Trophoblast cell (in vitro differentiated cells and primary cell): ENCODE measurements at regions not wholly inside any gene's neighbourhood (a gene's known extent, or its start where the extent isn't known, plus 50 kb on each side); places are given as distances from the start of the nearest gene placed in this dataset.

Experiments used
- DNase-seq, 2 donors: peaks; one replicate each; pipeline ENCODE4 v3.0.0-alpha.2; 2016
- H2AFZ ChIP-seq: 2 replicates; pipeline ENCODE4 v1.6.1; 2013; ENCODE audit warnings: low read length, moderate library complexity, mild to moderate bottlenecking; ENCODE audit not compliant: insufficient read depth, poor library complexity
- H2AK5ac ChIP-seq: 2 replicates; pipeline ENCODE4 v1.6.1; 2013; ENCODE audit warnings: mild to moderate bottlenecking, low read length
- H2BK120ac ChIP-seq: 2 replicates; pipeline ENCODE4 v1.6.1; 2013; ENCODE audit warnings: low read length, mild to moderate bottlenecking, moderate library complexity; ENCODE audit not compliant: insufficient read depth, poor library complexity
- H2BK12ac ChIP-seq: 2 replicates; pipeline ENCODE4 v1.6.1; 2013; ENCODE audit warnings: mild to moderate bottlenecking, low read length, moderate library complexity
- H2BK5ac ChIP-seq: 2 replicates; pipeline ENCODE4 v1.6.1; 2013; ENCODE audit warnings: low read length, low read depth, moderate library complexity, mild to moderate bottlenecking; ENCODE audit not compliant: poor library complexity
- H3K14ac ChIP-seq: 2 replicates; pipeline ENCODE4 v1.6.1; 2013; ENCODE audit warnings: mild to moderate bottlenecking, low read length
- H3K18ac ChIP-seq: 2 replicates; pipeline ENCODE4 v1.6.1; 2013; ENCODE audit warnings: mild to moderate bottlenecking, low read length
- H3K23ac ChIP-seq: 2 replicates; pipeline ENCODE4 v1.6.1; 2013; ENCODE audit warnings: low read length
- H3K27ac ChIP-seq: 2 replicates; pipeline ENCODE4 v1.5.1; 2013; ENCODE audit warnings: low read depth, mild to moderate bottlenecking, inconsistent platforms, low read length, moderate library complexity
- H3K27me3 ChIP-seq: 2 replicates; pipeline ENCODE4 v1.6.1; 2013; ENCODE audit warnings: inconsistent platforms, mild to moderate bottlenecking, low read length, moderate library complexity; ENCODE audit not compliant: insufficient read depth
- H3K36me3 ChIP-seq, 2 experiments: 1 replicate in 1 of 2; 2 replicates in 1 of 2; pipeline ENCODE4 v1.6.1; 2013; ENCODE audit warnings: low read length in 2 of 2, mild to moderate bottlenecking in 2 of 2, moderate library complexity in 1 of 2; ENCODE audit not compliant: insufficient read depth in 2 of 2, control insufficient read depth in 1 of 2
- H3K4ac ChIP-seq: 2 replicates; pipeline ENCODE4 v1.6.1; 2013; ENCODE audit warnings: low read depth, mild to moderate bottlenecking, low read length, moderate library complexity
- H3K4me1 ChIP-seq, 2 experiments: 1 replicate in 1 of 2; 2 replicates in 1 of 2; pipeline ENCODE4 v1.6.1; 2013; ENCODE audit warnings: low read length in 2 of 2, mild to moderate bottlenecking in 2 of 2, moderate library complexity in 1 of 2; ENCODE audit not compliant: insufficient read depth in 2 of 2, control insufficient read depth in 1 of 2
- H3K4me2 ChIP-seq: 2 replicates; pipeline ENCODE4 v1.6.1; 2013; ENCODE audit warnings: inconsistent platforms, mild to moderate bottlenecking, low read length, moderate library complexity
- H3K4me3 ChIP-seq: 2 replicates; pipeline ENCODE4 v1.5.1; 2013; ENCODE audit warnings: mild to moderate bottlenecking, low read depth, low read length, inconsistent platforms
- H3K79me1 ChIP-seq: one replicate; pipeline ENCODE4 v1.6.1; 2013; ENCODE audit warnings: low read length
- H3K79me2 ChIP-seq: 2 replicates; pipeline ENCODE4 v1.6.1; 2013; ENCODE audit warnings: low read length, mild to moderate bottlenecking; ENCODE audit not compliant: control insufficient read depth, insufficient read depth, poor library complexity
- H3K9ac ChIP-seq: 2 replicates; pipeline ENCODE4 v1.6.1; 2013; ENCODE audit warnings: mild to moderate bottlenecking, low read length
- H3K9me3 ChIP-seq: 2 replicates; pipeline ENCODE4 v1.6.1; 2013; ENCODE audit warnings: low read depth, mild to moderate bottlenecking, control low read depth, inconsistent platforms, low read length; ENCODE audit not compliant: insufficient read depth
- H4K12ac ChIP-seq: 2 replicates; pipeline ENCODE4 v1.6.1; 2013; ENCODE audit warnings: low read depth, mild to moderate bottlenecking, low read length, moderate library complexity
- H4K8ac ChIP-seq: 2 replicates; pipeline ENCODE4 v1.6.1; 2013; ENCODE audit warnings: low read depth, mild to moderate bottlenecking, low read length, moderate library complexity
- H4K91ac ChIP-seq: one replicate; pipeline ENCODE4 v1.6.1; 2013; ENCODE audit warnings: low read depth, mild to moderate bottlenecking, low read length, moderate library complexity
- WGBS: extraction: QIAGEN DNeasy Blood & Tissue Kit; methylation state at CpG from one replicate; pipeline ENCODE4 v1.1.7; 2013; ENCODE audit warnings: missing lambda C conversion rate; ENCODE audit not compliant: insufficient read length, insufficient coverage; ENCODE audit errors: extremely low coverage; 5-methylcytosine and 5-hydroxymethylcytosine counted together

GRCh38 chr4:123072060-123072459, 149.7 kb upstream of the NUDT6 start:
- Histone ChIP-seq H3K4me3 (no peak overlapping the region), H3K9ac (no peak overlapping the region)
- no CpG with 5 or more reads among the region's 1 CpG for WGBS

GRCh38 chr4:123073650-123074049, 151.3 kb upstream of the NUDT6 start:
- H3K36me3 ChIP-seq, result no peaks in the 10 kb centered on the region
- H2AK5ac ChIP-seq, result no peak overlapping the region
- no peak overlapping the region for H3K4ac ChIP-seq
- H3K4me3 ChIP-seq, result no peak overlapping the region
- H3K23ac ChIP-seq, result no peak overlapping the region
- H3K79me2 ChIP-seq, result no peaks in the 10 kb centered on the region
- no peak overlapping the region for H2AFZ ChIP-seq
- H3K27me3 ChIP-seq, result no peaks in the 10 kb centered on the region
- H4K12ac ChIP-seq, result no peak overlapping the region
- no peaks in the 10 kb centered on the region for H3K9me3 ChIP-seq
- H3K9ac ChIP-seq, result no peak overlapping the region
- no peak overlapping the region for H2BK12ac ChIP-seq
- H3K4me1 ChIP-seq, result no peaks in the 10 kb centered on the region
- H3K14ac ChIP-seq, result no peak overlapping the region
- no CpG with 5 or more reads among the region's 2 CpGs for WGBS
- H3K79me1 ChIP-seq, result no peaks in the 10 kb centered on the region
- no peak overlapping the region for H4K91ac ChIP-seq
- no peak overlapping the region for H3K4me2 ChIP-seq
- H3K27ac ChIP-seq, result no peak overlapping the region
- no peak overlapping the region for H2BK120ac ChIP-seq
- no peak for DNase-seq
- H4K8ac ChIP-seq, result no peak overlapping the region
- no peak overlapping the region for H2BK5ac ChIP-seq
- H3K18ac ChIP-seq, result no peak overlapping the region

More at GRCh38 chr4:123072060-123072459, 149.7 kb upstream of the NUDT6 start:
- Histone ChIP-seq H4K91ac (no peak overlapping the region), H2AK5ac (no peak overlapping the region), H3K14ac (no peak overlapping the region), H4K8ac (no peak overlapping the region), H3K23ac (no peak overlapping the region), H3K79me2 (no peaks in the 10 kb centered on the region), H3K4me2 (no peak overlapping the region), H2BK12ac (no peak overlapping the region), H2BK120ac (no peak overlapping the region), H3K79me1 (no peaks in the 10 kb centered on the region), H3K4ac (no peak overlapping the region), H3K36me3 (no peaks in the 10 kb centered on the region), H2BK5ac (no peak overlapping the region), H4K12ac (no peak overlapping the region), H3K9me3 (no peaks in the 10 kb centered on the region), H3K18ac (no peak overlapping the region), H3K4me1 (no peaks in the 10 kb centered on the region), H2AFZ (no peak overlapping the region), H3K27ac (no peak overlapping the region), H3K27me3 (no peaks in the 10 kb centered on the region)
- DNase-seq, result no peak

- no CpG with 5 or more reads among the region's 2 CpGs for WGBS
- Histone ChIP-seq H3K23ac (no peak overlapping the region), H2BK120ac (no peak overlapping the region), H3K36me3 (no peaks in the 10 kb centered on the region), H3K4me1 (no peaks in the 10 kb centered on the region), H3K79me1 (no peaks in the 10 kb centered on the region), H3K79me2 (no peaks in the 10 kb centered on the region), H2BK12ac (no peak overlapping the region), H3K27ac (no peak overlapping the region), H2AFZ (no peak overlapping the region), H3K18ac (no peak overlapping the region), H2BK5ac (no peak overlapping the region), H4K8ac (no peak overlapping the region), H3K4me3 (no peak overlapping the region), H3K4me2 (no peak overlapping the region), H3K27me3 (no peaks in the 10 kb centered on the region), H3K14ac (no peak overlapping the region), H3K9me3 (no peaks in the 10 kb centered on the region), H3K9ac (no peak overlapping the region), H4K12ac (no peak overlapping the region), H4K91ac (no peak overlapping the region), H2AK5ac (no peak overlapping the region), H3K4ac (no peak overlapping the region)
- no peak for DNase-seq
Measured at GRCh38 chr4:123077330-123077729, 154.9 kb upstream of the NUDT6 start.

DNA sequence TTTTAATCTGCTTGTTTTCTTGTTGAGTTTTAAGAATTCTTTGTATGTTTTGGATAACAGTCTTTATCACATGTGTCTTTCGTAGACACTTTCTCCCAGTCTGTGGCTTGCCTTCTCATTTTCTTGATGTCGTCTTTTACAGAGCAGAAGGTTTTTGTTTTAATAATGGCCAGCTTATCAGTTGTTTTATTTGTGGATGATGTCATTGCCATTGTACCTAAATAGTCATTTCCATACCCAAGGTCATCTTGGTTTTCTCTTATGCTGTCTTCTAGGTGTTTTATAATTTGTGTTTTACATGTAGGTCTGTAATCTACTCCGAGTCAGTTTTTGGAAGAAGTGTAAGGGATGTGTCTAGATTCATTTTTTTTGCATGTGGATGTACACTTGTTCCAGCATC, 159.6 kb upstream of the NUDT6 start:
- H3K4me1 ChIP-seq, result no peaks in the 10 kb centered on the region
- no peaks in the 10 kb centered on the region for H3K9me3 ChIP-seq
- no peak overlapping the region for H3K27ac ChIP-seq
- H3K9ac ChIP-seq, result no peak overlapping the region
- no peak overlapping the region for H3K4me2 ChIP-seq
- no peaks in the 10 kb centered on the region for H3K27me3 ChIP-seq
- no peak overlapping the region for H3K18ac ChIP-seq
- WGBS, result no CpG with 5 or more reads among the region's 3 CpGs
- H2AFZ ChIP-seq, result no peak overlapping the region
- no peak overlapping the region for H2BK12ac ChIP-seq
- no peak overlapping the region for H4K91ac ChIP-seq
- no peak overlapping the region for H3K14ac ChIP-seq
- H3K79me2 ChIP-seq, result no peaks in the 10 kb centered on the region
- no peaks in the 10 kb centered on the region for H3K36me3 ChIP-seq
- H2AK5ac ChIP-seq, result no peak overlapping the region
- H2BK120ac ChIP-seq, result no peak overlapping the region
- no peak overlapping the region for H3K4ac ChIP-seq
- H3K4me3 ChIP-seq, result no peak overlapping the region
- no peaks in the 10 kb centered on the region for H3K79me1 ChIP-seq
- H3K23ac ChIP-seq, result no peak overlapping the region
- H2BK5ac ChIP-seq, result no peak overlapping the region
- no peak overlapping the region for H4K8ac ChIP-seq
- DNase-seq, result no peak
- H4K12ac ChIP-seq, result no peak overlapping the region
